ENCODE measurements at regions not wholly inside any gene's neighbourhood (a gene's known extent, or its start where the extent isn't known, plus 50 kb on each side); places are given as distances from the start of the nearest gene placed in this dataset.
A peak's percentile ranks its signal among the peaks of the same experiment; 100 is the strongest.

DNA sequence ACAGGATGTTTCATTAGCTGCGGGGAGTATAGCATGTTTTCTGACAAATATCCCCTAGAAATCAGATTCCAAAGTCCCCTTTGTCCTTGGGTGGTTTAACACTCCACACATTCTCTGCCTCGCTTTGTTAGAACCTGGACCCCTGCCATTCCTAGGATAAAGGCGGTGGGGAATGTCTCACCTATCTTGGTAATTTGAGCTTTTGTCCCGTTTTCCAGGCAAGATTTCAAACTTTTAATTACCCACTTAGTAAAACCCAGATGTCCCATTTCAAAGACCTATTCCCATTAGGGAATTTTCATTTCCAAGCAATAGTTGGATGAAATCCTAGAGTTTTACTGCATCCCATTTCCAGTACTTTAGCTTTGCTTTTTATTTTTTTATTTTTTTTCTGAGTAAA is 501.0 kb upstream of the MAP3K7 start:
- no peak overlapping the region for H3K4me3 ChIP-seq (ENCODE audit: low read length)
- no peak for DNase-seq (ENCODE audit: low read depth)

GRCh38 chr6:91083211-91083610 is 496.3 kb upstream of the MAP3K7 start:
- no peak overlapping the region for H3K4me3 ChIP-seq (ENCODE audit: low read length)
- TF ChIP-seq CTCF (conservative IDR thresholded peaks at IDR 0.05; ENCODE audit: low read length), result no peak
- peak; percentile 33 for DNase-seq (ENCODE audit: low read depth)

More for the DNA sequence above, 501.0 kb upstream of the MAP3K7 start:
- no peak for TF ChIP-seq CTCF (conservative IDR thresholded peaks at IDR 0.05; ENCODE audit: low read length)

DNA sequence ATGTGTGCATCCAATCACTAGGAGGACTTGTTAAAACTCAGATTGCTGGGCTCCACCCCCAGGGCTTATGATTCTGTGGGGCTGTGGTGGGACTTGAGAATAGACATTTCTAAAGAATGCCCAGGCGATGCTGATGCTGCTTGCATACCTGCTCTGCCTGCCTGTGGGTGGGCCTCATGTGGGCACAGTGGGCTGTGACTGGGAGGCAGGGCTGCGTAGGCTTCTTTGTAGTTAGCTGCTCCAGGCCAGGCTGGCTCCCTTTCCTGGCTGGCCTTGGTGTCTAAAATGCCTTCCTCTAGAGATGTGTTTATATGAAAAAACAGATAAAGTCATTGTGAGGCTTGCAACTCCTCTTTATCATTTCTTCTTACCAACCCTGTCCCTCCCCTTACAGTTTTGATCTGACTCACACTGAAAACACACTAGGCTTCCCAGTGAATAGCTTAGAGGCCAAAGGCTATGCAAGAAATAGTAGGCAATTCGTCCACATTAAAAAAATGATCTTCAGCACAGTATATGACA is 495.5 kb upstream of the MAP3K7 start:
- TF ChIP-seq CTCF (conservative IDR thresholded peaks at IDR 0.05; ENCODE audit: low read length), result no peak
- H3K4me3 ChIP-seq (ENCODE audit: low read length), result no peak overlapping the region
- DNase-seq (ENCODE audit: low read depth), result no peak

- peak; percentile 67 for TF ChIP-seq CTCF (conservative IDR thresholded peaks at IDR 0.05; ENCODE audit: low read length)
- no peak overlapping the region for H3K4me3 ChIP-seq (ENCODE audit: low read length)
- peak; percentile 48 for DNase-seq (ENCODE audit: low read depth)
Observed at GRCh38 chr6:91081452-91082067, 494.7 kb upstream of the MAP3K7 start.

GRCh38 chr6:91080871-91081270 is 494.0 kb upstream of the MAP3K7 start:
- no peak for TF ChIP-seq CTCF (conservative IDR thresholded peaks at IDR 0.05; ENCODE audit: low read length)
- DNase-seq (ENCODE audit: low read depth), result no peak
- H3K4me3 ChIP-seq (ENCODE audit: low read length), result no peak overlapping the region

- no peak overlapping the region for H3K4me3 ChIP-seq (ENCODE audit: low read length)
- DNase-seq (ENCODE audit: low read depth), result no peak
- no peak for TF ChIP-seq CTCF (conservative IDR thresholded peaks at IDR 0.05; ENCODE audit: low read length)
Observed at GRCh38 chr6:91079969-91080368, 493.1 kb upstream of the MAP3K7 start.

- H3K4me3 ChIP-seq (ENCODE audit: low read length), result no peak overlapping the region
- no peak for TF ChIP-seq CTCF (conservative IDR thresholded peaks at IDR 0.05; ENCODE audit: low read length)
- DNase-seq (ENCODE audit: low read depth), result no peak
Observed at GRCh38 chr6:91075244-91075976, 488.5 kb upstream of the MAP3K7 start.
